GM12878 (cell line): ENCODE measurements at regions not wholly inside any gene's neighbourhood (a gene's known extent, or its start where the extent isn't known, plus 50 kb on each side); places are given as distances from the start of the nearest gene placed in this dataset.

Experiments
- ATF7 ChIP-seq: fragments of 450-650 bp; IDR thresholded peaks from 2 replicates; pipeline ENCODE4 v1.6.1; 2016; ENCODE audit warnings: low read depth, mild to moderate bottlenecking
- CEBPZ ChIP-seq: fragments of 150-350 bp; IDR thresholded peaks from 2 replicates; pipeline ENCODE4 v1.6.1; 2016; ENCODE audit warnings: low read depth, low read length
- CREB1 ChIP-seq: IDR thresholded peaks from 2 replicates; pipeline ENCODE4 v1.6.1; 2012; ENCODE audit warnings: low read depth, mild to moderate bottlenecking, inconsistent platforms
- E4F1 ChIP-seq: fragments of 450-650 bp; IDR thresholded peaks from 2 replicates; pipeline ENCODE4 v1.6.1; 2018; ENCODE audit warnings: borderline replicate concordance, mild to moderate bottlenecking; ENCODE audit not compliant: partially characterized antibody
- EGR1 ChIP-seq, 2 experiments: IDR thresholded peaks; 1 replicate in 1 of 2; 2 replicates in 1 of 2; pipeline ENCODE4 v1.6.1; 2011 to 2012; ENCODE audit warnings: low read depth in 2 of 2, low read length in 2 of 2, borderline replicate concordance in 1 of 2, mild to moderate bottlenecking in 1 of 2, moderate library complexity in 1 of 2
- HDAC6 ChIP-seq: fragments of 200-600 bp; sonication (generic); IDR thresholded peaks from one replicate; pipeline ENCODE4 v1.8.0; 2017; ENCODE audit warnings: antibody characterized with exemption; ENCODE audit not compliant: unreplicated experiment
- PRDM15 ChIP-seq: fragments of 450-650 bp; formaldehyde crosslinking; IDR thresholded peaks from 2 replicates; pipeline ENCODE4 v1.4.0; 2020; ENCODE audit warnings: mild to moderate bottlenecking, moderate library complexity
- ZNF217 ChIP-seq: fragments of 450-650 bp; IDR thresholded peaks from 2 replicates; pipeline ENCODE4 v1.6.1; 2017; ENCODE audit warnings: antibody characterized with exemption, mild to moderate bottlenecking
- ZNF274 ChIP-seq: IDR thresholded peaks from one replicate; pipeline ENCODE4 v1.8.0; 2011; ENCODE audit not compliant: insufficient read length, insufficient read depth
- ZNF592 ChIP-seq: fragments of 450-650 bp; IDR thresholded peaks from 2 replicates; pipeline ENCODE4 v1.6.1; 2017; ENCODE audit warnings: mild to moderate bottlenecking, moderate library complexity

GRCh38 chr7:106339513-106340246 lies 54.9 kb upstream of the NAMPT start (continued):
- no peak for TF ChIP-seq CEBPZ
- no peak for TF ChIP-seq EGR1 (IDR thresholded peaks at IDR 0.05; ENCODE audit: borderline replicate concordance in 1 of 2, low read depth in 2 of 2, low read length in 2 of 2)
- no peak for TF ChIP-seq HDAC6
- 0 out of 2 replicates have a peak, but pooled peaks have one; percentile 10 for TF ChIP-seq ATF7
- TF ChIP-seq PRDM15 (CRISPR knock-in tag), result no peak
- peak; percentile 98 for TF ChIP-seq ZNF592
- TF ChIP-seq E4F1, result no peak
- TF ChIP-seq ZNF274, result no peak
- no peak for TF ChIP-seq ZNF217
- TF ChIP-seq CREB1, result no peak
